ENCODE measurements at regions not wholly inside any gene's neighbourhood (a gene's known extent, or its start where the extent isn't known, plus 50 kb on each side); places are given as distances from the start of the nearest gene placed in this dataset.
"Not testable (repeated sequence)": the region's sequence is repeated elsewhere in the genome, so short reads cannot be mapped to it uniquely, and the experiment has no call there.

GRCh38 chrX:129158505-129158904 lies 364.8 kb downstream of the SMARCA1 start:
- DNase-seq = no peak

GRCh38 chrX:129145840-129146272 lies 377.4 kb downstream of the SMARCA1 start:
- DNase-seq = no peak

GRCh38 chrX:129145385-129145784 lies 377.9 kb downstream of the SMARCA1 start:
- no peak for DNase-seq

- no peak for DNase-seq
Measured at GRCh38 chrX:129144172-129145038, 378.9 kb downstream of the SMARCA1 start.

- DNase-seq = no peak
Measured at GRCh38 chrX:129139837-129140598, 383.3 kb downstream of the SMARCA1 start.

- DNase-seq = no peak
Measured at GRCh38 chrX:129125122-129125914, 398.0 kb downstream of the SMARCA1 start.

- no peak for DNase-seq
Measured at GRCh38 chrX:129123795-129124194, 399.5 kb downstream of the SMARCA1 start.

- no peak for DNase-seq
Measured at GRCh38 chrX:129116676-129117470, 406.4 kb downstream of the SMARCA1 start.

- no peak for DNase-seq
Measured at GRCh38 chrX:129115935-129116334, 407.4 kb downstream of the SMARCA1 start.

- no peak for DNase-seq
Measured at GRCh38 chrX:129115104-129115503, 408.2 kb downstream of the SMARCA1 start.

GRCh38 chrX:129111081-129111798 lies 412.1 kb downstream of the SMARCA1 start:
- DNase-seq = no peak

GRCh38 chrX:129108936-129109335 lies 414.4 kb downstream of the SMARCA1 start:
- no peak for DNase-seq

- DNase-seq = no peak
Measured at GRCh38 chrX:129099207-129099606, 424.1 kb downstream of the SMARCA1 start.

- no peak for DNase-seq
Measured at GRCh38 chrX:129097668-129098067, 425.6 kb downstream of the SMARCA1 start.

GRCh38 chrX:129093706-129094105 lies 429.6 kb downstream of the SMARCA1 start:
- no peak for DNase-seq

GRCh38 chrX:129092757-129093156 lies 430.5 kb downstream of the SMARCA1 start:
- DNase-seq = no peak

GRCh38 chrX:129092242-129092641 lies 431.0 kb downstream of the SMARCA1 start:
- DNase-seq = no peak

- no peak for DNase-seq
Measured at GRCh38 chrX:129091097-129091496, 432.2 kb downstream of the SMARCA1 start.

- no peak for DNase-seq
Measured at GRCh38 chrX:129086802-129087201, 436.5 kb downstream of the SMARCA1 start.

- DNase-seq = not testable (repeated sequence)
Measured at GRCh38 chrX:129084291-129084690, 439.0 kb downstream of the SMARCA1 start.

GRCh38 chrX:129077424-129078170 lies 445.7 kb downstream of the SMARCA1 start:
- DNase-seq = no peak
